ENCODE measurements at regions not wholly inside any gene's neighbourhood (a gene's known extent, or its start where the extent isn't known, plus 50 kb on each side); places are given as distances from the start of the nearest gene placed in this dataset.
A peak's percentile ranks its signal among the peaks of the same experiment; 100 is the strongest.

DNA sequence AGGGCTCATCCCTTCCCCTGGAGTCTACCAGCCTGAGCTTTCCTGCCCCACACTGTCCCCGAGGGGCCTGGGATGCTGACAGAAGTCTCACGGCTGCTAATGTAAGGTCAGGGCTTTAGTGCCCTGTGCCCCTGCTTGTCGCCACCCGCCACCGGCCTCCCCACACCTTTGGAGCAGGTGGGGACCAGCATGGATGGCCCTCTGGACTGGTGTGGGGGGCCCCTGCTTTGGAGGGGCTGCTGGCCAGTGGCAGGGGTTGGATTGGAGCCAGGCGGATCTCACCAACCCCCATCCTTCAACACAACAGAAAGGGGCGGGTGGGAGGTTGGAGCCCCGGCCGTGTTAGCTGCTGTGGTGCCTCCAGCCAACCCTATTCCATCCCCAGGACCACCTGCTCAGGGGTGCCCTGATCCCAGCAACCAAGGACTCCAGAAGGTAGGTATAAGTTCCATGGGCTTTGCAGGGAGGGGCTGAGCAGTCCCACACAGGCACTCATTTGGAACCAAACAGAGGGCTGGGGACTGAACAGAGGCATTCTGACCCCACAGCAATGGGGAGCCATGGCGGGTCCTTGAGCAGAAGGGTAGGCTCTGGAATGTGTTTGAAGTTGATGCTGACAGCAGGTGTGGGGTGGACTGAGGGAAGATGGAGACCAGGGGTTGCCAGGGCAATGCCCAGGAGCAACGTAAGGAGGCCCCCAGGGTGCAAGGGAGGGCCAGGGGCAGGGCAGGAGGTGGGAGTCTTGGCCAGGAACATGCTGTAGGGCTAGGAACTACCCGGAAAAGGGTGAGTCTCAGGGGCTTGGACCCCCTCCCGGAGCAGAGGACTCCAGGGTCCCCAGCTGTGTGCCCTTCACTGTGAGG is 145.1 kb upstream of the C14orf180 start:
- no peak overlapping the region for H3K27ac ChIP-seq (ENCODE audit: extremely low read depth, low read depth, low read length)
- no peaks in the 10 kb centered on the region for H3K4me1 ChIP-seq (ENCODE audit: control insufficient read depth, insufficient read depth, low read length)
- H3K36me3 ChIP-seq (ENCODE audit: control insufficient read depth in 2 of 2, insufficient read depth in 1 of 2, low read length in 2 of 2) = no peaks in the 10 kb centered on the region
- TF ChIP-seq ZNF473 (tag by site-specific recombination; IDR thresholded peaks at IDR 0.05) (no peak), ZNF16 (tag by site-specific recombination; IDR thresholded peaks at IDR 0.05; ENCODE audit: low read depth) (peak; percentile 78)
- no peaks in the 10 kb centered on the region for H3K9me3 ChIP-seq (ENCODE audit: control insufficient read depth, insufficient read depth, low read depth, low read length)
- no peak overlapping the region for H3K4me3 ChIP-seq (ENCODE audit: low read depth, low read length)
- ChIA-PET POLR2A (no interaction called here), CTCF (no interaction called here)

DNA sequence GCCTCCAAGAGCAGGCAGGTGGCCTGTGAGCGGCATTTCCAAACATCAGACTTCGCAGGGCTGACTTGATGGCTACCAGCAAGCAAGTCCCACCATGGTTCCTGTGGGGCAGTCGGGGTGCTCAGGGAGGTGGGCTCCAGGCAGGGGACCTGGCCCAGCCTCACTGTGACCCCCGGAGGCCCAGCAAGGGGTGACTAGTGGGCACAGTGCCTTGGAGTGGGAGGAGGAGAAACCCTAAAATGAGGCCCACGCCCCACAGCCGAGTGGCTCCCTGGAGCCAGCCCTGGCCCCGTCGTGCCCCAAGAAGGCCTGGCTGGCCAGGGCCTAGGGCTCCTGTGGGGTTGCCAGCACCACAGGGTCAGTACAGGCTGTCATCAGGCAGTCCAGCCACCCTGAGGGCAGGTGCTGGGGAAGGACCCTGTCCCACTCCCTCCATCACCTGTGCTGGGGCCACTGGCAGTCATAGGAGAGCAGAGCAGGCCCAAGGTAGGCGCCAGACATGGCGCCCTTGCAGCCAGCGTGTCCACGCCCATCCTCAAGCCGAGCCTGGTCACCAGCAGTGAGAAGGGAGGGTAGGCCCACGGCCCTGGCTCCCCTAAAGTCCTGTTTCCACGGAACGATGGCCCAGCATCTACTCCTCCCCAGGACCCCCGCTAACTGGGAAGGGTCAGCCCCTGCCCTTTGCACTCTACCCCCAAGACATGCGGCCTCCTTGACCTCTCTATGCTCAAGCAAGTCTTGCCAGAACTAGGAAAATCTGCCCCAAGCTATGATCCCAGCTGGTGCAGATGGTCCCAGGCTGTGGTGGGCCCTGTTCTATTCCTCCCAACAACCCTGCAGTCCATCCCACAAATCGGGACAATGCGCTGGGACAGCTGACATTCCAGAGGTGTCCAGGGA is 144.2 kb upstream of the C14orf180 start:
- Histone ChIP-seq H3K4me3 (ENCODE audit: low read depth, low read length) (no peak overlapping the region), H3K36me3 (ENCODE audit: control insufficient read depth in 2 of 2, insufficient read depth in 1 of 2, low read length in 2 of 2) (no peaks in the 10 kb centered on the region), H3K27ac (ENCODE audit: extremely low read depth, low read depth, low read length) (no peak overlapping the region), H3K4me1 (ENCODE audit: control insufficient read depth, insufficient read depth, low read length) (no peaks in the 10 kb centered on the region), H3K9me3 (ENCODE audit: control insufficient read depth, insufficient read depth, low read depth, low read length) (no peaks in the 10 kb centered on the region)
- ChIA-PET CTCF (no interaction called here), POLR2A (no interaction called here)
- TF ChIP-seq ZIC2 (tag by site-specific recombination; IDR thresholded peaks at IDR 0.05) = peak; percentile 83
- no peak for TF ChIP-seq ZNF610 (tag by site-specific recombination; IDR thresholded peaks at IDR 0.05; ENCODE audit: borderline replicate concordance)
- TF ChIP-seq ZNF624 (tag by site-specific recombination; IDR thresholded peaks at IDR 0.05) = no peak
- no peak for TF ChIP-seq GLI2 (tag by site-specific recombination; IDR thresholded peaks at IDR 0.05; ENCODE audit: borderline replicate concordance, low read depth)

DNA sequence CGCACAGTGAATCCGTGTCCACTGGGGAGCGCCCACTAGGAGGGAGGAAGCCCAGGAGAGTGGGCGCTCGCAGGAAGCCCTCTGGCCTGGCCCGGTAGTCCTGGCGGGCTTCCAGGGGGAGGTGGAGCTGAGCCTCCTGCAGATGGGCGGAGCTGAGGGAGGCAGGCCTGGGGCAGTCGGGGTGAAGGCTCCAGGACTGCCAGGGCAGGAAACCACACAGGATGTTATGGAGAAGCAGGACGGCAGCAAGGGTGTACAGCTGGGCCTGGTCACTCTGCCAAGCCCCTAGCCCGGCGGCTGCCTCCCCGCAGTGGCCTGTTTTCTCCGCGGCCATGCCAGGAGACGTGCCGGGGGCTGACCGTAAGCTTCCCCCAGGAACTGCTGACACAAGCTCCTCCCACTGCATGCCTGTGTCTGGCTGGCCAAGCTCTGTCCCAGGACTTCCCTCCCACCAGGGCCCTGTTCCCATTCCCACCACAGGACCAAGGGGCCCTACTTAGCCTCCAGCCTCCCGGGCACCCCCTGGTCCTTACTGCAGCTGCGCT is 143.4 kb upstream of the C14orf180 start:
- ChIA-PET CTCF (no interaction called here), POLR2A (no interaction called here)
- Histone ChIP-seq H3K9me3 (ENCODE audit: control insufficient read depth, insufficient read depth, low read depth, low read length) (no peaks in the 10 kb centered on the region), H3K4me1 (ENCODE audit: control insufficient read depth, insufficient read depth, low read length) (no peaks in the 10 kb centered on the region), H3K36me3 (ENCODE audit: control insufficient read depth in 2 of 2, insufficient read depth in 1 of 2, low read length in 2 of 2) (no peaks in the 10 kb centered on the region), H3K4me3 (ENCODE audit: low read depth, low read length) (no peak overlapping the region), H3K27ac (ENCODE audit: extremely low read depth, low read depth, low read length) (no peak overlapping the region)
- TF ChIP-seq, protein P1, sequence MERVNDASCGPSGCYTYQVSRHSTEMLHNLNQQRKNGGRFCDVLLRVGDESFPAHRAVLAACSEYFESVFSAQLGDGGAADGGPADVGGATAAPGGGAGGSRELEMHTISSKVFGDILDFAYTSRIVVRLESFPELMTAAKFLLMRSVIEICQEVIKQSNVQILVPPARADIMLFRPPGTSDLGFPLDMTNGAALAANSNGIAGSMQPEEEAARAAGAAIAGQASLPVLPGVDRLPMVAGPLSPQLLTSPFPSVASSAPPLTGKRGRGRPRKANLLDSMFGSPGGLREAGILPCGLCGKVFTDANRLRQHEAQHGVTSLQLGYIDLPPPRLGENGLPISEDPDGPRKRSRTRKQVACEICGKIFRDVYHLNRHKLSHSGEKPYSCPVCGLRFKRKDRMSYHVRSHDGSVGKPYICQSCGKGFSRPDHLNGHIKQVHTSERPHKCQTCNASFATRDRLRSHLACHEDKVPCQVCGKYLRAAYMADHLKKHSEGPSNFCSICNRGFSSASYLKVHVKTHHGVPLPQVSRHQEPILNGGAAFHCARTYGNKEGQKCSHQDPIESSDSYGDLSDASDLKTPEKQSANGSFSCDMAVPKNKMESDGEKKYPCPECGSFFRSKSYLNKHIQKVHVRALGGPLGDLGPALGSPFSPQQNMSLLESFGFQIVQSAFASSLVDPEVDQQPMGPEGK (tag by site-specific recombination; IDR thresholded peaks at IDR 0.05) = peak; percentile 9; the same call in 1 of the 2 replicates
- no peak for TF ChIP-seq ZNF501 (tag by site-specific recombination; IDR thresholded peaks at IDR 0.05)

DNA sequence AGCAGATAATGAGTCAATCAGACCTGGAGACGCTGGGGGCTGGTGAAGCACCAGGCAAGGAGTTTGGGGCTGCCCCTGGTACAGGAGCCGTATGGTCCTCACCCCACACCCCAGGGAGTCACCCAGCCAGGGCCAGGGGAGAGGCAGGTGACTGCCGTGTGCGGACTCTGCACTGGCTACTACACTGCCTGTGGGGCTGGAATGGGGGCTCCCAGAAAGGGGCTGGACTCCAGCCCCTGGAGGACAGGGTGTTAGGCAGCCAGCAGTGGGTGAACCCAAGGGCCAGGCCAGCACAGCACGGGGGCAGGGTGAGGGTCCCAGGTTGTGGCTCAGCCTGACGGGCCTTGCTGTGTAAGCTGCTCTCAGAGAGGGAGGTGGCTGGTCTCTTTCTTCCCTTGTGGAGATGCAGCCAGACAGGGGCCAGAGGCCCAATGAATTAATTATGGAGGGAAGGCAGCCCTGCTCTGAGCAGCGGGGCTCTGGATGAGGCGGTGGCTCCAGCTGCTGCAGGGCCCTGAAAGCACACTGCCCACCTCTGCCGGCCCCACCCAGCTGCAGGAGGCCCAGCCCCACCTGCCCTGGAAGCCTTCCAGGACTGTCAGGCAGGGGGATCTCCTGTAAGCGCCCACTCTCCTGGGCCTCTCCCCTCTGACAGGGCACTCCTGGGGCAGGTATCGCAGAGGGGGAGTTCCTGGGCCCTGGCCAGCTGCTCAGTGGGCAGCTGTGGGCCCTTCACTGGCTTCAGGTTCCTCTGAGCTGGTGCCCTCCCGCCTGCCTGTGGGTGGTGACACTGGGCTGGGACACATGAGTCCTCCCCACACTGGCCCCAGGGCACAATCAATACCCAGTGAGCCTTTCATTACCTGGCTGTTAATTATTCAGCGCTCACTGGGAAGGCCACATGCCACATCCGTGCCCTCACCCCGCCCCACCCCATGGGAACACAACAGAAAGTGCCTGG is 142.5 kb upstream of the C14orf180 start:
- CTCF ChIA-PET = interaction anchor here (0.6 kb wide), 1 partner anchor 322 kb away, joined by 3 read pairs; no protein-coding TSS in a partner anchor
- no peak overlapping the region for H3K27ac ChIP-seq (ENCODE audit: extremely low read depth, low read depth, low read length)
- no peaks in the 10 kb centered on the region for H3K36me3 ChIP-seq (ENCODE audit: control insufficient read depth in 2 of 2, insufficient read depth in 1 of 2, low read length in 2 of 2)
- H3K4me3 ChIP-seq (ENCODE audit: low read depth, low read length) = no peak overlapping the region
- no peaks in the 10 kb centered on the region for H3K4me1 ChIP-seq (ENCODE audit: control insufficient read depth, insufficient read depth, low read length)
- H3K9me3 ChIP-seq (ENCODE audit: control insufficient read depth, insufficient read depth, low read depth, low read length) = no peaks in the 10 kb centered on the region
- POLR2A ChIA-PET = no interaction called here
- no peak for TF ChIP-seq BCL11A (tag by site-specific recombination; IDR thresholded peaks at IDR 0.05; ENCODE audit: low read depth)
- TF ChIP-seq ZSCAN23 (tag by site-specific recombination; IDR thresholded peaks at IDR 0.05) = no peak
- no peak for TF ChIP-seq ZNF561 (tag by site-specific recombination; IDR thresholded peaks at IDR 0.05; ENCODE audit: borderline replicate concordance)
- TF ChIP-seq ZNF621 (tag by site-specific recombination; IDR thresholded peaks at IDR 0.05) = no peak
- TF ChIP-seq ZNF324 (tag by site-specific recombination; IDR thresholded peaks at IDR 0.05) = no peak
- TF ChIP-seq ZFP41 (tag by site-specific recombination; IDR thresholded peaks at IDR 0.05; ENCODE audit: borderline replicate concordance) = no peak
- no peak for TF ChIP-seq ZNF132 (tag by site-specific recombination; IDR thresholded peaks at IDR 0.05; ENCODE audit: borderline replicate concordance)
- TF ChIP-seq EGR2 (tag by site-specific recombination; IDR thresholded peaks at IDR 0.05; ENCODE audit: low read depth) = peak; percentile 85
- peak; percentile 80 for TF ChIP-seq KLF1 (tag by site-specific recombination; IDR thresholded peaks at IDR 0.05)
- TF ChIP-seq, protein P2, sequence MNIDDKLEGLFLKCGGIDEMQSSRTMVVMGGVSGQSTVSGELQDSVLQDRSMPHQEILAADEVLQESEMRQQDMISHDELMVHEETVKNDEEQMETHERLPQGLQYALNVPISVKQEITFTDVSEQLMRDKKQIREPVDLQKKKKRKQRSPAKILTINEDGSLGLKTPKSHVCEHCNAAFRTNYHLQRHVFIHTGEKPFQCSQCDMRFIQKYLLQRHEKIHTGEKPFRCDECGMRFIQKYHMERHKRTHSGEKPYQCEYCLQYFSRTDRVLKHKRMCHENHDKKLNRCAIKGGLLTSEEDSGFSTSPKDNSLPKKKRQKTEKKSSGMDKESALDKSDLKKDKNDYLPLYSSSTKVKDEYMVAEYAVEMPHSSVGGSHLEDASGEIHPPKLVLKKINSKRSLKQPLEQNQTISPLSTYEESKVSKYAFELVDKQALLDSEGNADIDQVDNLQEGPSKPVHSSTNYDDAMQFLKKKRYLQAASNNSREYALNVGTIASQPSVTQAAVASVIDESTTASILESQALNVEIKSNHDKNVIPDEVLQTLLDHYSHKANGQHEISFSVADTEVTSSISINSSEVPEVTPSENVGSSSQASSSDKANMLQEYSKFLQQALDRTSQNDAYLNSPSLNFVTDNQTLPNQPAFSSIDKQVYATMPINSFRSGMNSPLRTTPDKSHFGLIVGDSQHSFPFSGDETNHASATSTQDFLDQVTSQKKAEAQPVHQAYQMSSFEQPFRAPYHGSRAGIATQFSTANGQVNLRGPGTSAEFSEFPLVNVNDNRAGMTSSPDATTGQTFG (tag by site-specific recombination; IDR thresholded peaks at IDR 0.05; ENCODE audit: borderline replicate concordance) = no peak
- no peak for TF ChIP-seq ZNF837 (tag by site-specific recombination; IDR thresholded peaks at IDR 0.05)

Data from HEK293 (cell line).